Mesothelial cell of epicardium (in vitro differentiated cells): ENCODE measurements at regions not wholly inside any gene's neighbourhood (a gene's known extent, or its start where the extent isn't known, plus 50 kb on each side); places are given as distances from the start of the nearest gene placed in this dataset.

Source experiments
- DNase-seq, 2 experiments: peaks; one replicate each; pipeline ENCODE4 v3.0.0; 2021; ENCODE audit warnings: low spot score in 2 of 2; ENCODE audit not compliant: unreplicated experiment in 2 of 2
- H3K27ac Mint-ChIP-seq: 2 replicates; pipeline ENCODE4 v1.8.0; 2021; ENCODE audit warnings: mixed read lengths
- H3K27me3 Mint-ChIP-seq: 2 replicates; pipeline ENCODE4 v1.8.0; 2021; ENCODE audit warnings: low read depth, mixed read lengths
- H3K36me3 Mint-ChIP-seq: 2 replicates; pipeline ENCODE4 v1.8.0; 2021; ENCODE audit warnings: mixed read lengths
- H3K4me1 Mint-ChIP-seq: 2 replicates; pipeline ENCODE4 v1.8.0; 2021; ENCODE audit warnings: mixed read lengths
- H3K4me3 Mint-ChIP-seq: 2 replicates; pipeline ENCODE4 v1.8.0; 2021; ENCODE audit warnings: mild to moderate bottlenecking, moderate library complexity, mixed read lengths
- H3K9me3 Mint-ChIP-seq: 2 replicates; pipeline ENCODE4 v1.8.0; 2021; ENCODE audit warnings: mixed read lengths
- TF ChIP-seq, protein P1 (sequence below): fragments of 200-600 bp; sonication (generic); IDR thresholded peaks from one replicate; pipeline ENCODE4 v1.5.0; 2021; ENCODE audit warnings: antibody characterized with exemption; ENCODE audit not compliant: unreplicated experiment

- TF ChIP-seq, protein P1, sequence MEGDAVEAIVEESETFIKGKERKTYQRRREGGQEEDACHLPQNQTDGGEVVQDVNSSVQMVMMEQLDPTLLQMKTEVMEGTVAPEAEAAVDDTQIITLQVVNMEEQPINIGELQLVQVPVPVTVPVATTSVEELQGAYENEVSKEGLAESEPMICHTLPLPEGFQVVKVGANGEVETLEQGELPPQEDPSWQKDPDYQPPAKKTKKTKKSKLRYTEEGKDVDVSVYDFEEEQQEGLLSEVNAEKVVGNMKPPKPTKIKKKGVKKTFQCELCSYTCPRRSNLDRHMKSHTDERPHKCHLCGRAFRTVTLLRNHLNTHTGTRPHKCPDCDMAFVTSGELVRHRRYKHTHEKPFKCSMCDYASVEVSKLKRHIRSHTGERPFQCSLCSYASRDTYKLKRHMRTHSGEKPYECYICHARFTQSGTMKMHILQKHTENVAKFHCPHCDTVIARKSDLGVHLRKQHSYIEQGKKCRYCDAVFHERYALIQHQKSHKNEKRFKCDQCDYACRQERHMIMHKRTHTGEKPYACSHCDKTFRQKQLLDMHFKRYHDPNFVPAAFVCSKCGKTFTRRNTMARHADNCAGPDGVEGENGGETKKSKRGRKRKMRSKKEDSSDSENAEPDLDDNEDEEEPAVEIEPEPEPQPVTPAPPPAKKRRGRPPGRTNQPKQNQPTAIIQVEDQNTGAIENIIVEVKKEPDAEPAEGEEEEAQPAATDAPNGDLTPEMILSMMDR = no peak
- no peak overlapping the region for H3K27ac Mint-ChIP-seq
- peaks cover 11% of the 10 kb centered on the region for H3K9me3 Mint-ChIP-seq
- H3K36me3 Mint-ChIP-seq = peaks cover 10% of the 10 kb centered on the region
- H3K27me3 Mint-ChIP-seq = no peaks in the 10 kb centered on the region
- H3K4me1 Mint-ChIP-seq = no peaks in the 10 kb centered on the region
- H3K4me3 Mint-ChIP-seq = no peak overlapping the region
- DNase-seq = no peak
Observed at GRCh38 chr4:180292339-180292738, 1950.9 kb upstream of the TENM3 start.

GRCh38 chr4:180296036-180296599 is 1947.1 kb upstream of the TENM3 start:
- Mint-ChIP-seq H3K36me3 (peaks cover 12% of the 10 kb centered on the region), H3K27me3 (no peaks in the 10 kb centered on the region), H3K4me3 (no peak overlapping the region), H3K4me1 (no peaks in the 10 kb centered on the region), H3K27ac (no peak overlapping the region), H3K9me3 (peaks cover 17% of the 10 kb centered on the region)
- DNase-seq = no peak
- TF ChIP-seq, protein P1 = no peak

DNA sequence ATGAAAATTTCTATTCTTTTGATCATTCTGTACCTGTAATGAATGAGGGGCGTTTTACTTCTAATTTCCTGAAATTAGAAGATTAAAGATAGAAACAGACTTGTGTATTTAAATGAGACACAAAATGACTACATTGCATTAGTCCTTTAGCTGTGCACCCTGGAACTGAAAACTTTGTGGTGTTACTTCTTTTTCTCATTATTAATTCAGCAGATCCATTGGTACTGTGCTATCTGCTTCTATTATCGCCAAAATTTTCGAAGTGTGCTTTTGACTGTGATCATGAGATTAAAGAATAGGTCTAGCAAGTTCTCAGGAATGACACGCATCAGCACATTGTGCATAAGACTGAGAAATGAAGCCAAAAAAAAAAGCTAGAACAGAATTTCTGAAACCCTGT is 1938.9 kb upstream of the TENM3 start:
- no peaks in the 10 kb centered on the region for H3K4me1 Mint-ChIP-seq
- H3K9me3 Mint-ChIP-seq = peaks cover 10% of the 10 kb centered on the region
- no peak overlapping the region for H3K4me3 Mint-ChIP-seq
- H3K27me3 Mint-ChIP-seq = no peaks in the 10 kb centered on the region
- no peaks in the 10 kb centered on the region for H3K36me3 Mint-ChIP-seq
- TF ChIP-seq, protein P1 = no peak
- DNase-seq = no peak
- no peak overlapping the region for H3K27ac Mint-ChIP-seq

GRCh38 chr4:180310616-180311015 is 1932.6 kb upstream of the TENM3 start:
- Mint-ChIP-seq H3K9me3 (peaks cover 3% of the 10 kb centered on the region), H3K4me3 (no peak overlapping the region), H3K27ac (no peak overlapping the region), H3K27me3 (no peaks in the 10 kb centered on the region), H3K4me1 (peaks cover 7% of the 10 kb centered on the region), H3K36me3 (no peaks in the 10 kb centered on the region)
- no peak for DNase-seq
- TF ChIP-seq, protein P1 = no peak

DNA sequence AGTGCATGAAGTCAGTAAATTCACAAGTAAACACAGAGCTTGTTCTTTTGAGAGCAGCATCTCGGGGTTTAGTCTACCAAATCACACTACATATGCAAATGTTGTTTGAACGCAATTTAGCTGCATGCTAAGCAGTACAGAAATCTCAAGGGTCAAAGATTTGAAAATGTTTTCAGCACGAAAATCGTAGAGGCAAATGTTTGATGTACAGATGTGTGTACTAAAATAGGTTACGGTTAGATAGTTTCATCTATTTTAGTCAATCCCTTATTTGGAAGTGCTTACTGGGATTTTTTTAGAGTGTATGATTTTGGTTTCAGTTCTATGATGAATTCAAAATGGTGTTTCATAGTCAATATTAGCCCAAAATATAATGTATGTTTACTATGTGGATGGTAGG is 1928.2 kb upstream of the TENM3 start:
- no peaks in the 10 kb centered on the region for H3K36me3 Mint-ChIP-seq
- H3K27me3 Mint-ChIP-seq = no peaks in the 10 kb centered on the region
- H3K4me1 Mint-ChIP-seq = peaks cover 5% of the 10 kb centered on the region
- no peak for DNase-seq
- no peak overlapping the region for H3K4me3 Mint-ChIP-seq
- no peak overlapping the region for H3K27ac Mint-ChIP-seq
- TF ChIP-seq, protein P1 = no peak
- H3K9me3 Mint-ChIP-seq = no peaks in the 10 kb centered on the region

DNA sequence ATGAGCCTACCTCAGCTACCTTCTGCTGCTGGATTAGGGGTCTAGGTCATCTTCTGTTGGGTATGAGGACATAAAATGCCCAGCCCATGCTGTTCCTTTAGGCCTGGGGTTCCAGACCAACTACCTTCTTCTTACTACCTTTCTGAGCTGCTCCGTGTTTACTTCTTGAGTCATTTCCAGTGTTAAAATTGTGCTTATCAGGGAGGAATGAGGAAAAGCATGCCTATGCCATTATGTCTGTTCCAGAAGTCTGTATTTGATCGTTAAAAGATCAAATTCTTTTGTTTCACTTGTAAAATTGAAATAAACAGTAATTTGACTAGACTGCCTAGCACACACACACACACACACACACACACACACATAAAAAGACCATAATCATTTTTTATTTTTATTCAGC is 1912.7 kb upstream of the TENM3 start:
- Mint-ChIP-seq H3K9me3 (peaks cover 10% of the 10 kb centered on the region), H3K4me3 (no peak overlapping the region), H3K27me3 (no peaks in the 10 kb centered on the region), H3K36me3 (no peaks in the 10 kb centered on the region), H3K4me1 (no peaks in the 10 kb centered on the region), H3K27ac (no peak overlapping the region)
- TF ChIP-seq, protein P1 = no peak
- no peak for DNase-seq
